Hepatocyte (in vitro differentiated cells): ENCODE measurements at regions not wholly inside any gene's neighbourhood (a gene's known extent, or its start where the extent isn't known, plus 50 kb on each side); places are given as distances from the start of the nearest gene placed in this dataset.
"Not testable (repeated sequence)": the region's sequence is repeated elsewhere in the genome, so short reads cannot be mapped to it uniquely, and the experiment has no call there.

Experiments
- DNase-seq: peaks from one replicate; pipeline ENCODE4 v3.0.0-alpha.2; 2016; ENCODE audit warnings: low spot score
- H2AFZ ChIP-seq: fragments of 200-600 bp; sonication (generic); 2 replicates; pipeline ENCODE4 v1.6.0; 2016; ENCODE audit warnings: antibody characterized with exemption, mild to moderate bottlenecking
- H3K27ac ChIP-seq: fragments of 200-600 bp; sonication (generic); 2 replicates; pipeline ENCODE4 v1.5.1; 2016; ENCODE audit warnings: mild to moderate bottlenecking
- H3K27me3 ChIP-seq: fragments of 200-600 bp; sonication (generic); 2 replicates; pipeline ENCODE4 v1.6.1; 2016
- H3K36me3 ChIP-seq: fragments of 200-600 bp; sonication (generic); replicated peaks from 2 replicates; pipeline ENCODE4 v1.5.1; 2016; ENCODE audit warnings: low read depth; ENCODE audit not compliant: insufficient read depth
- H3K4me1 ChIP-seq: fragments of 200-600 bp; sonication (generic); 2 replicates; pipeline ENCODE4 v1.5.1; 2016; ENCODE audit warnings: mild to moderate bottlenecking, moderate library complexity; ENCODE audit not compliant: insufficient read depth
- H3K4me2 ChIP-seq: fragments of 200-600 bp; sonication (generic); 2 replicates; pipeline ENCODE4 v1.6.0; 2016
- H3K4me3 ChIP-seq: fragments of 200-600 bp; sonication (generic); 2 replicates; pipeline ENCODE4 v1.5.1; 2016; ENCODE audit warnings: mild to moderate bottlenecking
- H3K79me2 ChIP-seq: fragments of 200-600 bp; sonication (generic); 2 replicates; pipeline ENCODE4 v1.6.0; 2017; ENCODE audit warnings: mild to moderate bottlenecking
- H3K9me2 ChIP-seq: fragments of 200-600 bp; sonication (generic); replicated peaks from 2 replicates; pipeline ENCODE4 v1.6.0; 2017; ENCODE audit warnings: mild to moderate bottlenecking; ENCODE audit not compliant: insufficient read depth
- H3K9me3 ChIP-seq: fragments of 200-600 bp; sonication (generic); 2 replicates; pipeline ENCODE4 v1.5.1; 2016; ENCODE audit warnings: low read depth, mild to moderate bottlenecking
- H4K20me1 ChIP-seq: fragments of 200-600 bp; sonication (generic); 2 replicates; pipeline ENCODE4 v1.6.0; 2016; ENCODE audit warnings: mild to moderate bottlenecking; ENCODE audit not compliant: insufficient read depth, poor library complexity, severe bottlenecking
- CTCF ChIP-seq: fragments of 200-600 bp; sonication (generic); IDR thresholded peaks from 2 replicates; pipeline ENCODE4 v1.5.1; 2016; ENCODE audit warnings: antibody characterized with exemption, mild to moderate bottlenecking; ENCODE audit not compliant: poor library complexity
- EZH2 ChIP-seq: fragments of 200-600 bp; sonication (generic); IDR thresholded peaks from 2 replicates; pipeline ENCODE4 v1.6.1; 2016; ENCODE audit warnings: antibody characterized with exemption, mild to moderate bottlenecking, borderline replicate concordance
- EZH2phosphoT487 ChIP-seq: fragments of 200-600 bp; sonication (generic); IDR thresholded peaks from one replicate; pipeline ENCODE4 v1.6.1; 2018; ENCODE audit warnings: antibody characterized with exemption, mild to moderate bottlenecking, low read depth, moderate library complexity; ENCODE audit not compliant: unreplicated experiment, severe bottlenecking
- WGBS: methylation state at CpG from one replicate; pipeline ENCODE4 v1.1.6; 2016; ENCODE audit warnings: low lambda C conversion rate; ENCODE audit errors: missing lambda C conversion rate; 5-methylcytosine and 5-hydroxymethylcytosine counted together

- no peak overlapping the region for H3K4me3 ChIP-seq
- no peak overlapping the region for H2AFZ ChIP-seq
- no peaks in the 10 kb centered on the region for H3K9me3 ChIP-seq
- H3K4me2 ChIP-seq = no peak overlapping the region
- H3K36me3 ChIP-seq = no peaks in the 10 kb centered on the region
- no peaks in the 10 kb centered on the region for H3K9me2 ChIP-seq
- no peaks in the 10 kb centered on the region for H4K20me1 ChIP-seq
- H3K4me1 ChIP-seq = no peaks in the 10 kb centered on the region
- TF ChIP-seq EZH2phosphoT487 (no peak), CTCF (no peak), EZH2 (no peak)
- H3K27ac ChIP-seq = no peak overlapping the region
- WGBS = 78% methylated on average over 3 of the region's 3 CpGs
- DNase-seq = no peak
- H3K27me3 ChIP-seq = no peaks in the 10 kb centered on the region
- no peaks in the 10 kb centered on the region for H3K79me2 ChIP-seq
Measured at GRCh38 chr1:80293818-80294217, 1287.3 kb upstream of the ADGRL4 start.

GRCh38 chr1:80288750-80289149 is 1282.2 kb upstream of the ADGRL4 start:
- not testable (repeated sequence) for H3K79me2 ChIP-seq, H3K27ac ChIP-seq, H3K4me3 ChIP-seq, H3K4me1 ChIP-seq, H2AFZ ChIP-seq, H4K20me1 ChIP-seq, DNase-seq, H3K36me3 ChIP-seq, H3K4me2 ChIP-seq, H3K27me3 ChIP-seq, H3K9me2 ChIP-seq, H3K9me3 ChIP-seq
- 96% methylated on average over 3 of the region's 3 CpGs for WGBS

GRCh38 chr1:80282536-80282935 is 1276.0 kb upstream of the ADGRL4 start:
- no peak overlapping the region for H3K4me2 ChIP-seq
- WGBS = 92% methylated on average over 4 of the region's 4 CpGs

GRCh38 chr1:80278936-80279335 is 1272.4 kb upstream of the ADGRL4 start:
- Histone ChIP-seq H3K4me1 (no peaks in the 10 kb centered on the region), H4K20me1 (no peaks in the 10 kb centered on the region), H3K27me3 (no peaks in the 10 kb centered on the region), H3K4me2 (no peak overlapping the region), H3K9me2 (no peaks in the 10 kb centered on the region), H3K36me3 (no peaks in the 10 kb centered on the region), H3K9me3 (no peaks in the 10 kb centered on the region), H3K4me3 (no peak overlapping the region), H2AFZ (no peak overlapping the region), H3K79me2 (no peaks in the 10 kb centered on the region), H3K27ac (no peak overlapping the region)
- DNase-seq = no peak
- TF ChIP-seq EZH2 = no peak
- TF ChIP-seq CTCF = no peak
- no peak for TF ChIP-seq EZH2phosphoT487

More at GRCh38 chr1:80282536-80282935, 1276.0 kb upstream of the ADGRL4 start:
- no peak for DNase-seq
- Histone ChIP-seq H4K20me1 (no peaks in the 10 kb centered on the region), H3K27ac (no peak overlapping the region), H3K27me3 (no peaks in the 10 kb centered on the region), H3K4me3 (no peak overlapping the region), H2AFZ (no peak overlapping the region), H3K36me3 (no peaks in the 10 kb centered on the region), H3K79me2 (no peaks in the 10 kb centered on the region), H3K9me3 (no peaks in the 10 kb centered on the region), H3K9me2 (no peaks in the 10 kb centered on the region), H3K4me1 (no peaks in the 10 kb centered on the region)
- no peak for TF ChIP-seq CTCF
- TF ChIP-seq EZH2 = no peak
- TF ChIP-seq EZH2phosphoT487 = no peak
